HG02870 (cell line): ENCODE measurements at regions not wholly inside any gene's neighbourhood (a gene's known extent, or its start where the extent isn't known, plus 50 kb on each side); places are given as distances from the start of the nearest gene placed in this dataset.

Source experiments
- ATAC-seq: cut with Tn5 transposase; IDR thresholded peaks from one replicate; pipeline ENCODE4 v1.9.1; 2021; ENCODE audit warnings: mild to moderate bottlenecking, moderate library complexity; ENCODE audit not compliant: unreplicated experiment

DNA sequence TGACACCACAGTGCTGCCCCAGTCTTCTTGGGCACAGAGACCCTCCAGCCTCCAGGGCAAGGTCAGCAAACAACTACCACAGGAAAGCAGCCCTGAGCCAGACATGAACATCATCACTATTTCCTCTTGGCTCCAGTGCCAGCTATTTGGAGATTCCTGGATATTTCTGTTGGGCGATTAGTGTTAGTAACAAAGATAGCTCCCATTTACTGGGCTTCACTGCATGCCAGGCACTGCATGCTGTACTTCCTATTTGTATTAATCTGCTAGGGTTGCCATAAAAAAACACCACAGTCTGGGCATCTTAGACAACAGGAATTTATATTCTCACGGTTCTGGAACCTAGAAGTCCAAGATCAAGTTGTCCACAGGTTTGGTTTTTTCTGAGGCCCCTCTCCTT lies 255.1 kb upstream of the STT3B start:
- no peak for ATAC-seq

DNA sequence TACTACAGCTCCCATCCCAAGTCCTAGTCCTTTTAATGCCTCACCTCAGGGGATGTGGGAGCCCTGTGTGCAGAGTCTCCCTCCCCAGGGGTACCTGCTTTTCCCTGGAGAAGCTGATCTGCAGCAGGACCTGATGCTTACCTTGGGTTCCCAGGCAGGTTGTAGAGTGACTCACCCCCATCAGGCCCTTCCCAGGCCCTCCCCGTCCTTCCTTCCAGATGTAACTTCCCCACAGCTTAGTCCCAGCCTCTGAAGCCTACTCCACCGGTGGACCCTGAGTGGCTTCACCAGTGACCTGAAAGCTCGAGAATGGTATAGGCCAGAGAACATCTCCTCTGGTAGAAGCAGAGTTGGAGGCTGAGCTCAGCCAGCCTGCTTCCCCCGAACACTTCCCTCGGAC lies 254.2 kb upstream of the STT3B start:
- no peak for ATAC-seq

DNA sequence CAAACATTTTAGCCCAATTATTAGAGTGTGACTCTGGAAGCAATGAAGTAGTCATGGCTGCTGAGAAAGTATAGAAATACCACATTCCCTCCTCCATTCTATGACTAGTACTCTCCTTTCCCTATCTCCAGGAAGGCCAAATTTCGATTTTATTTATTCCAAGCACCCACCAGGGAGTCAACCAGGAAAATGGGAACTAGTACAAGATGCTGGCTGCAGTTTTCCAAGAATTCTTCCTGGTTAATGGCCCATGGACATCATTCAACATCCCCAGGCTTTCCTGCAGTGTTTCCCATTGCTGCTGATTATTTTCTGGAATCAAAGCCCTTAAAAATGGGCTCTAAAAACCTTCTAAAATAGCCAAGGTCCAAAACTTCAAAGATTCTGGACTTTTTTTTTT lies 247.9 kb upstream of the STT3B start:
- ATAC-seq, result no peak

DNA sequence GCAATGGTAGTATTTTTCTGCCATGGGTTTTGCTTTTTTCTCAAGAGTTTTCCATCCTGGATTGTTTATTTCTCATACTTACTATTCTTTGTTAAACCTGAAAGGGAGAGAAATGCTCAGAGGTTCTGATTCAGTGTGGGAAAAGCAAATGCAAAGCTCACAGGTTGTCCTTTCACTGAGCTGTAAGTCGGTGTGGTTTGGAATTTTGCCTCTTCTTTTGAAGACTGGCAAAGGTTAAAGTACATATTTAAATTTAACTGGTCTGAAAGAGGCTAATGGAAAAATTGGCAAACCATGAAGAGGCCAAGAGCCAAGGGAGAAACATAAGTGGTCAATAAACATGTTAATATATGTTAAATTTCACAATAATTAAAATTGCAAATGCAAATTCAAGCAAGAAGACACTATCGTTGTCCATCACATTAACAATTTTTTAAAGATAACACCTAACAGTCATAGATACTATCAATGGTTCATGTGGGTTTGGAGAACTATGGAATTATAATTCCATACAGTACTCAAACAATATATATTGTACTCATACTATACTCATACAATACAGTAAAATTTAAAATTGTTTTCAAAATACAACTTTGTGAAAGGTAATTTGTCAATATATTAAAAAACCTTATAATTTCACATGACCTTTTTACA lies 246.8 kb upstream of the STT3B start:
- no peak for ATAC-seq

DNA sequence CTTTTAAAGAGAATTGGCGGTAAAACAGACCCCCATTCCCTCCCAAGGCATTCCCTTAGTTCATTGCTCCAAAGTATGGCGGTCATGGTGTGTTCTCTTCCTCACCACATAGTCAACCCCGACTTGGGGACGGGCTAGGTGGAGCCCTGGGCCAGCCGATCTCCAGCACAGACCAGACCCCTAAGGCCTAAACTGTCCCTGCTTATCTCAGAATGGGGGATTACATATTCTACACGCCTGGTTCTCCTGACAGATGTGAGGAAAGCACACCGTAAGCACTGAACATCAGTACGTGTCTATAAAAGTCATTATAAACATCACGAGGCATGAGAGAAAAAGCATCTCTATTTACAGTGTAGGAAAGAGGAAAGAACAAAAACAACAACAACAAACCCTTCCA lies 244.5 kb upstream of the STT3B start:
- no peak for ATAC-seq

DNA sequence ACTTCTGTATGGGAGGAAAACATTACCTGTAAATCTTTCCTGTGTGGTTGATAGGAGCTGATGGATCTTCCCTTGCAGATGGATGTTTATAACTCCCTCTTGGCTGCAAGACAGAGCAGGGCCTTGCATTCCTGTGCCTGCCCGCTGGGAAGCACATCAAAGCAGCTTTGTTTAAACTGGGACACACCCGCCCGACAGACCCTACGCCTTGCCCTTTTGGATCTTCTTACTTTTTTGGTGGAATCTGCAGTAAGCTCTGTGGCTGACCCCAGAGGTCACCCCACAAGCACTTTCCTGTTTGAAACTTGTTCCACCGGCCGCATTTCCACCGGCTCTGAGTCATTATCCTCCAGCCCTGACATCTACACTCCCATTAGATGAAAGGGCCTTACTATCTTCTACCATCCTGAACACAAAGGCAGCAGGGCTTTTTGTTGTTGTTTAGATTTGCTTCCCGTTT lies 244.1 kb upstream of the STT3B start:
- ATAC-seq, result no peak

DNA sequence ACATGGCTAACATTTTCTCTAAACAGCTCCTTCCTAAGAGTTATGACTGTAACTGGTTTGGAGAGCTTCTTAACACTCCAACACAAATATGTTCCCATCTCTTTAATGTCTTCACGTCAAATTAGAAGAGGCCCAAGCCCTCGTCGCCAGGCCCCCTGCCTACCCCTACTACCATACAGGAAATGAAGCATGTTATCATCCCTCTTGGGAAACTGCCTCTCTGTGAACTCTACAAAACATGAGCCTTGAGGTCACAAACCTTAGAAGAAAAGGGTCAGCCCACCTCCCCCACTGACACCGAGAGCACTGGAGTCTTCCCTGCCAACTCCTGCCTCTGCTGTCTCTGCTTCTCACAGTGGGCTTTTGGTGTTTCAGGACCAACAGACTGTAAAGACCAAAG lies 243.1 kb upstream of the STT3B start:
- no peak for ATAC-seq

DNA sequence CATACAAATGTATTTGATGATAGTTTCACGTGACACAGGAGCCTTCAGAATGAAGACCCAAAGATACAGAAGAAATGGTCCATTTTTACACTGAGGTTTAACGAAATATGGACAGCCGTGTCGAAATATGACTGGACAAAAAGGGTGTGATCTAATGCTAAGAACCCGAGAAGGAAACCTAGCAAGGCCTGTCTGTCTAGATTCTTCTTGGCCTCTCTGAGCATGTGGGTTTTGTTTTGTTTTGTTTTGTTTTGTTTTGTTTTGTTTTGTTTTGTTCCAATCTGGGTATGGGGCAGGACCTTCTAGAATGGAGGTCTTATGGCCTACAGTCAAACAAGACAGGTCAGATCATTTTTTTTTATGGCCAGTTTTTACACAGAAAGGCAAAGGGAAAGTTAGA lies 242.7 kb upstream of the STT3B start:
- ATAC-seq, result no peak

DNA sequence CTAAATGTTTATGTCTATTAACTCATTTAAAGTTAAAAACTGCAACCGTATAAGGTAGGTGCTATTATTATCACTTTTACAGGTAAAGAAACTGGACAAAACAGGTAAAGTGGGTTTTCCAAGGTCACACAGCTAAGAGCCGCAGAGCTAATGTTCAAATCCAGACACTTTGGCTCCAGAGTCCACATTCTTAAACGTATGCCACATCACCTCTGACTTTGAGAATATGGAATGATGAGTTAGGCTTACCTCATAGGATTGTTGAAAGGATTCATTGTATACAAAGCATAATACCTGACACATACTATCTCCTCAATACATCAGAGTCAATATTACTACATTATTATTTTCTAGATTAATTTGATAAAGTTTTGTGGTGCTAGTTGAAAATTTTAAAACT lies 240.9 kb upstream of the STT3B start:
- no peak for ATAC-seq

DNA sequence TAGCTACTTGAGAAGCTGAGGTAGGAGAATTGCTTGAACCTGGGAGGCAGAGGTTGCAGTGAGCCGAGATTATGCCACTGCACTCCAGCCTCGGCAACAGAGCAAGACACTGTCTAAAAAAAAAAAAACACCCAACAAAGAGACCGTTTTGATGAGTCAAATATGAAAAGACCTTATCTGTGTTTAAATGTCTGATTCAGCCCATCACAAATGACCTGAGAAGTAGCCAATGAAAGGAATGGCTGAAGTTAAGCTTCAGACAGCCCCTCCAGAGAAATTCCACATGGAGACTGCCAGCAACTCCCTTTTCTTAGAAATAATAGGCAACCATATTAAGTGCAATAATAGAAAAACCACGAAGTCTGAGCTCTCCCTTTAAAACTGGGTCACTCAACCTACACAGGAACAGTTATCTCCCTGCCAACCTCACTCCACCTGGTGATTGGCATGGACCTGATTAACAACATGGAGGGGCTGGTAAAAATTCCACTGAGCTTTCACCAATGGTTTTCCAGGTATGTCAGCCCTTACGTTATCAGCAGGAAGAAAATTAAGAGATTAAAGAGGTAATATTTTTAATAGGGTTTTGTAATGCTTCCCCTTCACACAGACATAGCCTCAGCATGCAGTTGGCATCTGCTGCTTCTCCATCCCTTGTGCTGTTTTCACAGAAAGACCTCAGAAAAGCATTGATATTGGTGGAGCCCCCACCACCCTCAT lies 238.1 kb upstream of the STT3B start:
- no peak for ATAC-seq

DNA sequence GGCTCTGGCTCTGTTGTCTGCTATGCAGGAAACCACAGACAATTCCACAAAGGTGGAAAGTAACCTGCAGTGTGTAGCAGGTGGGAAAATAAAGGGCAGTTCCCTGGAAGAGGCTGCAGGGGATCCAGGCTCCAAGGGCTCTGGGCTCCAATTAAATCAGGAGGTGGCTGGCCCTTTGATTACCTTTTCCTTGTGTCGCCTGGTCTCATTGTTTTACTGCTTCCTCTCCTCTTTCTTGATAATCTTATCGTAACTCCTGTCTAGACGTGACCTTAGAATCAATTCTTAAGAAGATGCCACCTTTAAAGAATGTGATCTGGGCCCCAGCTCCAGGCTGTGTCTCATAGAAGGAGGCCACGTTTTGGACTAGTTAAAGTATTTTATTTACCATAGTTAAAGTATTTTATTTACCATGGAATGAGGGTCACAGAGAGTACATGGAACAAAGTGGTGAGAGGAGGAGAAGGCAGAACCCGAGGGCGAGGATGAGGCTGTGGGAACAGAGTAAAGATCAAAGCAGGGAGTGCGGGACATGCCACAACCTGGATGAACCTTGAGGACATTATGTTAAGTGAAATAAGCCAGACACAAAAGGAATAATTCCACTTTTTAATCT lies 237.5 kb upstream of the STT3B start:
- ATAC-seq, result no peak

DNA sequence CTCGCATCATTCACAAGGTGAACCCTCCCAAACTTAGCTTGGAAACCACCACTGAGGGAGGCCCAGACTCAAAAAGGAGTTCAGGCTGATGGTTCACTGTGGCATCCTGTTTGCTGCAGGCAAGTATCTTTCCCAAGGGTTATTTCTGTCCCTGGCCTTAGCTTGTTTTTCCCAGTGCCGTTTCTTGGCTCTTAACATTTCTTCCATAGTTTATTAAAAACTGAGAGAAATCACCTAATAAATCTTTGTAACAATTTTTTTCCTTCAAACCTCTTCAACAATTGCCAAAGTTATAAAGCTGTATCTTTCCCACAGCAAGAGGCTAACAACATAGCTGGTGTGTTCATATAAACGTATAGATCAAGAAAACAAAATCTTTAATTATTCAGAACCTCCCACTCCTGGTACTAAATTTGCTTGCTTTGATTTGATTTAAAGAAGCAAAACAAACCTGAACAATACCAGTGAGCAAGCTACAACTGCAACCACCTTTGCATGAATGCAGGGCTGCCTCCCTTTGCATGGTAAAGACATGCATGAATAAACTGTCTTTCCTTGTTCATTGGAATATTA lies 234.9 kb upstream of the STT3B start:
- ATAC-seq, result no peak

DNA sequence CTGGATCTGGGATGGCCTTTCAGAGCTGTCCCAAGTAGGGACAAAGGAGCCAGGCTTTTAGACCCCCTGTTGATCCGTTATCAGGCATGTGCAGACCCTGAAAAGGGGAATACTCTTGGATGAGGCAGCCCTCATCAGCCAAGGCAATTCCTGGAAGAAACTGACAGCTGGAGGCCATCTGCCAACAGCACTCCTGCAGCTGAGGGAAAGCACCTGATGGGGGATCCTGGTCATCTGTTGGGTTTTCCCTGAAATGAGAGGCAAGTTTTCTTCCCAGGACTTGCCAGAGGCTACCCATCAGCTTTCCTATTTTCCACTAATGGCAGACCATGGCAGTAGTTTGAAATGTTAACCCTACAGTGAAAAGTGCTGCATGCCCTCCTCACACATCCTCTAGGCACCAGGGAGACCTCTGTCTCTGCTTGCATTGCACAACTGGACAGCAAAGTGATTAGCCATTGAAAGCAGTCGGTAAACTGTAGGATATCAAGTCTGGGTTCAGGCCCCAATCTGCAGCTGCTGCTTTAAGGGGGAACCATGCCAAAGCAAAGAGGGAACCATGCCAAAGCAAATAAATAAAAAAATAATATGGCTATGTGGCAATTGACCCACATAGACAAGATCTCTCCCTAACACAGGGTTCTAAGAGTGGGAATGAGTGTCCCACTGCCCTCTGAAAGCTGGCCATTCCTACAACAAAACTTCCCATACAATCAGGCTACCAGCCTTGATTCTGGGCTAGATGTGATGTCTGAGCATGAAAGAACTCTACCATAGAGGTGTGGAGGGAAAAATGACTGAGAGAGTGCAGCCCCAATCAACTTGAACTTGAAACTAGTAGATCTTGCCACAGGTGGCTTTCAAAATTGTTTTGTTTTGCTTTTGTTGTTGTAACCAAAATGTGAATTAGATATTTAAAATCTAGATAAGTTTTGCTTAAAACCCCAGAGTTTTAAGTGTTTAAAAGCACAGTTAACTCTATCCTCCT lies 232.0 kb upstream of the STT3B start:
- no peak for ATAC-seq

DNA sequence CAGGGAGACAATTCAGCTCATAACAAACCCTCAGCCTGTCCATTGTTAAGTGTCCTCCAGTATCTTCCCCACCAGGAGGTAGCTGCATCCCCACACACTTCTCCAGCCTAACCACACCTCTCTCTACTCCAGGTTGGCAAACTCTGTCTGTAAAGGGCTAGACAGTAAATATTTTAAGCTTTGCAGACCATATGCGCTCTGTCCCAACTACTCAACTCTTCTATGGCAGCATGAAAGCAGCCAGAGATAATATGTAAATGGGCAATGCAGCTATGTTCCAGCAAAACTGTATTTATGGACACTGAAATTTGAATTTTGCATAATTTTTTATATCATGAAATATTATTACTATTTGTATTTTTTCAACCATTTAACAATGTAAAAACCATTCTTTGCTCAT lies 230.4 kb upstream of the STT3B start:
- ATAC-seq, result no peak

DNA sequence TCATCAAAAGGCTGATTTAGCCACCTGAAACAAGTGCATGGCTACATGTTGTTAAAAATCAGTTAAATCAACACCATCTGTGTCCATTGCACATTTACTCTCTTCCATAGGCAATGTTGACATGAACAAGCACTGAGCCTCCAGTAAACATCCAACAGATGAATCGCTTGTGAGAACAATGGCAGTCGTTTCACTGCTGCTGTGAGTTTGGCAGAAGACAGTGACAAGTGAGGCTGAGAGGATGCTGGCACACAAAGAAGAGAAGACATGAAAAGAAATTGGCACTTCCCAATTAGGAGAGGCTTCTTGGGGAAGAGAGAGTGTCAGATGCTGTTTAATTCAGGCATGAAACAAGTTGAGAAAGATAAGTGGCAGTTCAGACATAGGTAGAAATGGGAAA lies 227.4 kb upstream of the STT3B start:
- no peak for ATAC-seq

DNA sequence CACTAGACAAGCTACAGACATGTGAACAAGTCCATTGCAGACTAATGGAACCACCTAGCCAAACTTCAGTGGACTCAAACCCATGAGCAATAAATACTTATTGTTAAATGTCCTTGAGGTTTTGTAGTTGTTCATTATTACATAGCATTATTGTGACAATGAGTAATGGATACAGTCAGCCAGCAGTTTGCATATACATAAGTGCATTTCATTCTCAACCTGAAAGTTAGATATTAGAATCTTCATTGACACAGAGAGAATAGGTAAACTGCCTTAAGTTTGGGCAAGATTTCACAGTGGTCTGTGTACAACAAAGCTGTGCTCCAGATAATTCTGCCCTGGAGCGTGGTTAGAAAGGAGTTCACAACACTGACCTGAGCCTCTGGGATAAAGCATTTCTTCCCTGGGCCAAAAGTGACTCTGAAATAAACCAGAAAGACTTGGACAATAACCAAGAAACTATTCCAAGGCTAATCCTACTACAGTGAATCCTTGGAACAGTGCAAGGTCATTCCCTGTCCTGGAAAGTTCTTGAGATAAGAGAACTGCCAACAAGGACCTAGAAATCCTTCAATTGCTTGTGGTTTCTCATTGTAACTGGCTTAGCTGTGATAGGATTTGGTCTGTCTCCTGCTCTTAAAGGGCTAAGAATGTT lies 225.5 kb upstream of the STT3B start:
- ATAC-seq, result no peak

DNA sequence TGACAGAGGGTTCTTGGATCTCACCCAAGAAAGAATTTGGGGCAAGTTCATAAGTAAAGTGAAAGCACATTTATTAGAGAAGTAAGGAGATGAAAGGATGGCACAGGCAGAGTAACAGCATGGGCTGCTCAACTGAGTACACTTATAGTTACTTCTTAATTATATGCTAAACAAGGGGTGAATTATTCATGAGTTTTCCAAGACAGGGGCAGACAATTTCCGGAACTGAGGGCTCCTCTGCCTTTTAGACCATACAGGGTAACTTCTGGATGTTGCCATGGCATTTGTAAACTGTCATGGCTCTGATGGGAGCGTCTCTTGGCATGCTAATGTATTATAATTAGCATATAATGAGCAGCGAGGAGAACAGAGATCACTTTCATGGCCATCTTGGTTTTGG lies 221.2 kb upstream of the STT3B start:
- ATAC-seq, result no peak

DNA sequence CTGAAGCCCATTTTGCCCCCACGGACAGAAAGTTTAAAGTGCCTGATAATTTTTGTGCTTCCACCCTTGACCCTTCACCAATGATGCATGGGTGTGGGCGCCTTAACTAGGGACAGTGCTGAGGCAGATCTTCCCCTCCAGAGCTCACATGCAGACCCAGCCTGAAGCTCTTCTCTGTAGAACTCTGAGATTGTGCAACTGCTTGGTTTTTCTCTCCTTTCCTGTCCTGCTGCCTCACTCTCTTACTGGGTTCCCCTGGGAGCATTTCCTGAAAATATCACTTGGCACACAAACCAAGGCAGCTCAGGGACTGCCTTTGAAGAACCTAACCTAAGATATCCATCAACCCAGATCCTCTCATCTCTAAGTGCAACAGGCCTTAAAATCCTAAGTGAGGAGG lies 220.3 kb upstream of the STT3B start:
- no peak for ATAC-seq

DNA sequence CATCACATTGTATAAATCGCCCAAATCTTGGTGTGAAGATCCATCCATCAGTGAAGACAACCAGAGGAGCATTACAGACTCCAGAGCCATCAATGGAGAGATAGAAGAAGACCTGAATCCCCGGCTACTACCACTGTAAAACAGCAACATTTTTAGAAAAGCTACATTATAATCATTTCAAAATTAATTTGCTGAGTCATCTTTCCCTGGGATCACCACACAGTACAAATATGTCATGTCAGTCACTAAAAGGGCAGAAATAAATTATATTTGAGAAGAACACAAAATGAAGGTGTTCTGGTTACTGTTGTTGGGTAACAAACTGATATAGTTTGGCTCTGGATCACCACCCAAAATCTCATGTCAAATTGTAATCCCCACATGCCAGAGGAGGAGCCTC lies 218.5 kb upstream of the STT3B start:
- ATAC-seq, result no peak

DNA sequence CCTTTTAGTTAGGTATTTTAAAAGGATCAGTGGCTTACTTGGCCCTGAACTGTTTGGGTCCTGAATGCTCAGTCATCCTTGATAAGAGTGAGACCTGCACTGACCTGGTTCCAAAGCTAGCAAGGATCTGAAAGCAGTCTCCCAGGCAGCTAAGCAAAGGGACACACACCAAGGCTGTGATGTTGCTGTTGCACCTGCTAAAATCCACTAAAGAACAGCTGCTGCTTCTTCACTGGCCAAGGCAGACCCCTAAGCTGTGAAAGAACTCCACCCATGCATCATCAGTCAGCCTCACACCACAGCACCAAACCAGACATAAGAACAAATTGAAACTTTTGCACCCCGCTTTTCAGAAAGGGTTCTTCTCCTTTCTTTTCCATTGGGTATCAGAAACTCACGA lies 213.4 kb upstream of the STT3B start:
- no peak for ATAC-seq
